Keratinocyte (primary cell): ENCODE measurements at regions not wholly inside any gene's neighbourhood (a gene's known extent, or its start where the extent isn't known, plus 50 kb on each side); places are given as distances from the start of the nearest gene placed in this dataset.

Source experiments
- DNase-seq: peaks from one replicate; pipeline ENCODE4 v3.0.0-alpha.2; 2011; ENCODE audit warnings: low read depth, missing footprints, low spot score
- FAIRE-seq: peaks from 2 replicates; lab custom pipeline; 2011; peaks lifted over from hg19 to GRCh38; lab: Jason Lieb, UNC
- H2AFZ ChIP-seq: 2 replicates; pipeline ENCODE4 v1.6.0; 2012; ENCODE audit warnings: low read length, control low read depth, inconsistent platforms; ENCODE audit not compliant: control insufficient read depth
- H3K27ac ChIP-seq: 2 replicates; pipeline ENCODE4 v1.5.1; 2011; ENCODE audit warnings: low read length; ENCODE audit not compliant: control insufficient read depth, insufficient read depth
- H3K27me3 ChIP-seq: 3 replicates; pipeline ENCODE4 v1.6.0; 2011; ENCODE audit warnings: low read length; ENCODE audit not compliant: control insufficient read depth, insufficient read depth; ENCODE audit errors: extremely low read depth
- H3K36me3 ChIP-seq, 2 experiments: 2 replicates in 1 of 2; 3 replicates in 1 of 2; pipeline ENCODE4 v1.5.1; 2011; ENCODE audit warnings: low read length in 2 of 2, mild to moderate bottlenecking in 1 of 2; ENCODE audit not compliant: control insufficient read depth in 2 of 2, insufficient read depth in 2 of 2; ENCODE audit errors: extremely low read depth in 1 of 2
- H3K4me1 ChIP-seq: 3 replicates; pipeline ENCODE4 v1.5.1; 2011; ENCODE audit warnings: low read length; ENCODE audit not compliant: control insufficient read depth, insufficient read depth; ENCODE audit errors: extremely low read depth
- H3K4me2 ChIP-seq: 3 replicates; pipeline ENCODE4 v1.6.0; 2011; ENCODE audit warnings: low read depth, low read length; ENCODE audit not compliant: control insufficient read depth, insufficient read depth; ENCODE audit errors: extremely low read depth
- H3K4me3 ChIP-seq, 3 experiments: fragments of 200-600 bp in 1 of 3; sonication (generic) in 1 of 3; 2 replicates in 2 of 3; 3 replicates in 1 of 3; pipeline ENCODE4 v1.5.1; 2011 to 2016; ENCODE audit warnings: low read length in 3 of 3, mild to moderate bottlenecking in 3 of 3, control low read depth in 2 of 3, inconsistent platforms in 1 of 3, low read depth in 1 of 3, mixed read lengths in 1 of 3, mixed run types in 1 of 3, moderate library complexity in 1 of 3; ENCODE audit not compliant: control insufficient read depth in 2 of 3, insufficient read depth in 2 of 3; ENCODE audit errors: extremely low read depth in 1 of 3
- H3K79me2 ChIP-seq: 2 replicates; pipeline ENCODE4 v1.6.0; 2012; ENCODE audit warnings: low read length; ENCODE audit not compliant: control insufficient read depth, insufficient read depth
- H3K9ac ChIP-seq: 3 replicates; pipeline ENCODE4 v1.6.0; 2011; ENCODE audit warnings: low read length; ENCODE audit not compliant: control insufficient read depth, insufficient read depth; ENCODE audit errors: extremely low read depth
- H3K9me1 ChIP-seq: 3 replicates; pipeline ENCODE4 v1.6.0; 2011; ENCODE audit warnings: low read length; ENCODE audit not compliant: control insufficient read depth, insufficient read depth; ENCODE audit errors: extremely low read depth
- H3K9me3 ChIP-seq: 2 replicates; pipeline ENCODE4 v1.5.1; 2012; ENCODE audit warnings: low read depth, low read length; ENCODE audit not compliant: control insufficient read depth
- H4K20me1 ChIP-seq: 3 replicates; pipeline ENCODE4 v1.6.0; 2011; ENCODE audit warnings: low read length; ENCODE audit not compliant: control insufficient read depth, insufficient read depth; ENCODE audit errors: extremely low read depth
- CTCF ChIP-seq, 3 experiments: IDR thresholded peaks in 1 of 3; conservative IDR thresholded peaks in 1 of 3; optimal IDR thresholded peaks in 1 of 3; 2 replicates in 2 of 3; 3 replicates in 1 of 3; pipeline versions ENCODE3 to v1.5.1; 2011; ENCODE audit warnings: low read length in 3 of 3, mild to moderate bottlenecking in 3 of 3, moderate library complexity in 2 of 3, control low read depth in 1 of 3, inconsistent platforms in 1 of 3; ENCODE audit not compliant: insufficient read depth in 2 of 3; ENCODE audit errors: extremely low read depth in 1 of 3
- EZH2 ChIP-seq: IDR thresholded peaks from one replicate; pipeline ENCODE4 v1.6.1; 2012; ENCODE audit warnings: inconsistent platforms, mild to moderate bottlenecking, low read length, moderate library complexity
- dilution Hi-C: fragments of 300-500 bp; cut with MboI; formaldehyde crosslinking; loops from one replicate; pipeline ENCODE4 v1.7.0; 2020; ENCODE audit warnings: low sequenced_read_pairs; ENCODE audit not compliant: extremely low pct_ligation_motif_present

DNA sequence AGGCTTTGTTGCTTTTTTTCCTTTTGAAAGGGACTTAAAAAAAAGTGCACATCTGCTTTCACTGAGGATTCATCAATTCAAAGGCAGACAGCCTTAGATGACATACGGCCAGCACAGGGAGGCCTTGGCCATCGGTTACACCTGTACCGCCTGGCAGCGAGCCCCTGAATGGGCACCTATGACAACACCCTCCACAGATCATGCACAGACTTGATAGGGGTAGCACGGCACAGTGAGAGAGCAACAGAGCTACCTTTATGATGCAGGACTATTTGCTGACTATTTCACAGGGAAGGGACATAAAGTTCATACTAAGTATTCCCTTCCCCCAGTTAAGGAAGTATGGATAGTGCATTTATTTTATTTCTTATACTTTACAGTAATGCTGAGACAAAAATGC lies 137.9 kb upstream of the ARID2 start:
- Histone ChIP-seq H3K4me3 (no peak overlapping the region), H3K27ac (no peak overlapping the region), H3K9me3 (no peaks in the 10 kb centered on the region), H3K9ac (no peak overlapping the region), H3K27me3 (no peaks in the 10 kb centered on the region), H3K36me3 (no peaks in the 10 kb centered on the region), H4K20me1 (no peaks in the 10 kb centered on the region), H3K9me1 (no peaks in the 10 kb centered on the region), H3K4me1 (no peaks in the 10 kb centered on the region), H3K4me2 (no peak overlapping the region), H2AFZ (no peak overlapping the region), H3K79me2 (no peaks in the 10 kb centered on the region)
- FAIRE-seq (peak; percentile 69), DNase-seq (no peak)
- TF ChIP-seq CTCF (optimal IDR thresholded peaks at IDR 0.05 in 1 of 3, IDR thresholded peaks at IDR 0.05 in 1 of 3, conservative IDR thresholded peaks at IDR 0.05 in 1 of 3; ENCODE audit: extremely low read depth in 1 of 3, insufficient read depth in 2 of 3, low read length in 3 of 3) (no peak), EZH2 (no peak)
- dilution Hi-C loops = no loop called here

DNA sequence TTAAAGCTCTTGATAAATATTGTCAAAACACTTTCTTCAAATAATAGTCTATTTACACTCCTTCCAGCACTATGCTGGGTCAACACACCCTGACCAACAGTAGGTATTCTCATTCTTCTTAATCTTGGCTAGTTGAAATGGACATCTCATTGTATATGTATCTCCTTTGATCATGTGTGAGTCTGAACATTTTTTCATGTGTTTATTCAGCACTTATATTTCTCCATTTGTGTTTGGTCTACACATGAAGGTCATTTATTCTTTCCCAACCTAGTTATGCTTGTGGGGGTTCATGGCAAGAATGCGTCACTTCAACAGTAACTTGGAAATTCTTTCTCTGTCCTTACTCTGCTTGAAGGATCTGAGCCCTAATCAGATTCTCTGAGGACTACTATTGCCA lies 133.1 kb upstream of the ARID2 start:
- Histone ChIP-seq H3K9ac (no peak overlapping the region), H4K20me1 (no peaks in the 10 kb centered on the region), H3K36me3 (no peaks in the 10 kb centered on the region), H3K27ac (no peak overlapping the region), H3K4me3 (no peak overlapping the region), H3K27me3 (no peaks in the 10 kb centered on the region), H3K9me3 (no peaks in the 10 kb centered on the region), H2AFZ (no peak overlapping the region), H3K4me2 (no peak overlapping the region), H3K79me2 (no peaks in the 10 kb centered on the region), H3K9me1 (no peaks in the 10 kb centered on the region), H3K4me1 (peaks cover 12% of the 10 kb centered on the region)
- DNase-seq = no peak
- TF ChIP-seq CTCF (optimal IDR thresholded peaks at IDR 0.05 in 1 of 3, IDR thresholded peaks at IDR 0.05 in 1 of 3, conservative IDR thresholded peaks at IDR 0.05 in 1 of 3; ENCODE audit: extremely low read depth in 1 of 3, insufficient read depth in 2 of 3, low read length in 3 of 3) (no peak), EZH2 (no peak)
- no peak for FAIRE-seq
- dilution Hi-C loops = no loop called here
